Choroid plexus epithelial cell (primary cell): ENCODE measurements at regions not wholly inside any gene's neighbourhood (a gene's known extent, or its start where the extent isn't known, plus 50 kb on each side); places are given as distances from the start of the nearest gene placed in this dataset.

ENCODE experiments used
- DNase-seq: peaks from one replicate; pipeline ENCODE4 v3.0.0-alpha.2; 2010; ENCODE audit warnings: low read depth
- H3K4me3 ChIP-seq: 2 replicates; pipeline ENCODE4 v1.5.1; 2011; ENCODE audit warnings: low read depth, mild to moderate bottlenecking, control low read depth, low read length, moderate library complexity
- CTCF ChIP-seq: conservative IDR thresholded peaks from 2 replicates; pipeline ENCODE4 v1.5.1; 2011; ENCODE audit warnings: low read depth, mild to moderate bottlenecking, control low read depth, inconsistent platforms, low read length, moderate library complexity

GRCh38 chr10:128922172-128922571 is 544.9 kb upstream of the MGMT start:
- DNase-seq: no peak
- no peak overlapping the region for H3K4me3 ChIP-seq
- TF ChIP-seq CTCF: no peak

GRCh38 chr10:128922619-128923196 is 544.3 kb upstream of the MGMT start:
- TF ChIP-seq CTCF: no peak
- H3K4me3 ChIP-seq: no peak overlapping the region
- no peak for DNase-seq

GRCh38 chr10:128924918-128925317 is 542.1 kb upstream of the MGMT start:
- no peak for TF ChIP-seq CTCF
- DNase-seq: no peak
- no peak overlapping the region for H3K4me3 ChIP-seq

GRCh38 chr10:128926711-128927110 is 540.3 kb upstream of the MGMT start:
- TF ChIP-seq CTCF: no peak
- no peak overlapping the region for H3K4me3 ChIP-seq
- DNase-seq: no peak

GRCh38 chr10:128927497-128928161 is 539.4 kb upstream of the MGMT start:
- no peak overlapping the region for H3K4me3 ChIP-seq
- no peak for DNase-seq
- no peak for TF ChIP-seq CTCF

GRCh38 chr10:128928231-128928836 is 538.7 kb upstream of the MGMT start:
- H3K4me3 ChIP-seq: no peak overlapping the region
- no peak for TF ChIP-seq CTCF
- DNase-seq: no peak

GRCh38 chr10:128929131-128929530 is 537.9 kb upstream of the MGMT start:
- no peak for TF ChIP-seq CTCF
- no peak for DNase-seq
- H3K4me3 ChIP-seq: no peak overlapping the region
